SK-N-SH treated with all-trans-retinoic acid at 6 μM for 48 hours (cell line): ENCODE measurements at regions not wholly inside any gene's neighbourhood (a gene's known extent, or its start where the extent isn't known, plus 50 kb on each side); places are given as distances from the start of the nearest gene placed in this dataset.

ENCODE experiments used
- ATAC-seq: fragments of 200-7000 bp; cut with Tn5 transposase; 3 replicates; pipeline ENCODE4 v1.9.1; 2020; ENCODE audit warnings: mild to moderate bottlenecking, moderate library complexity
- ARNTL ChIP-seq: fragments of 450-650 bp; formaldehyde crosslinking; IDR thresholded peaks from 2 replicates; pipeline ENCODE4 v1.5.0; 2020; ENCODE audit warnings: low read depth, mild to moderate bottlenecking, moderate library complexity, borderline replicate concordance
- BACH2 ChIP-seq: fragments of 250-450 bp; sonication (Bioruptor Pico); IDR thresholded peaks from 2 replicates; pipeline ENCODE4 v1.9.0; 2021; ENCODE audit warnings: mild to moderate bottlenecking, borderline replicate concordance
- CREB5 ChIP-seq: fragments of 250-450 bp; sonication (Bioruptor Pico); IDR thresholded peaks from 2 replicates; pipeline ENCODE4 v1.5.1; 2020; ENCODE audit warnings: low read depth, mild to moderate bottlenecking, moderate library complexity
- CSDC2 ChIP-seq: fragments of 250-450 bp; sonication (Bioruptor Pico); IDR thresholded peaks from 2 replicates; pipeline ENCODE4 v1.5.0; 2020; ENCODE audit warnings: mild to moderate bottlenecking, moderate library complexity
- ESRRG ChIP-seq: fragments of 250-450 bp; sonication (Bioruptor Pico); IDR thresholded peaks from 2 replicates; pipeline ENCODE4 v1.6.1; 2021; ENCODE audit warnings: mild to moderate bottlenecking
- GLIS3 ChIP-seq: fragments of 250-450 bp; sonication (Bioruptor Pico); IDR thresholded peaks from 2 replicates; pipeline ENCODE4 v1.5.0; 2020; ENCODE audit warnings: mild to moderate bottlenecking, moderate library complexity
- ISL1 ChIP-seq: fragments of 250-450 bp; sonication (Bioruptor Pico); IDR thresholded peaks from 2 replicates; pipeline ENCODE4 v2.1.2; 2022; ENCODE audit warnings: mild to moderate bottlenecking, moderate library complexity
- OSR1 ChIP-seq: fragments of 250-450 bp; sonication (Bioruptor Pico); IDR thresholded peaks from 2 replicates; pipeline ENCODE4 v1.8.0; 2022; ENCODE audit warnings: moderate library complexity, mild to moderate bottlenecking, inconsistent platforms
- RARB ChIP-seq: fragments of 250-450 bp; sonication (Bioruptor Pico); IDR thresholded peaks from 2 replicates; pipeline ENCODE4 v1.8.0; 2021; ENCODE audit warnings: mild to moderate bottlenecking, moderate library complexity
- SNAI2 ChIP-seq: fragments of 250-450 bp; sonication (Bioruptor Pico); IDR thresholded peaks from 2 replicates; pipeline ENCODE4 v1.5.0; 2020; ENCODE audit warnings: mild to moderate bottlenecking, moderate library complexity
- TCF4 ChIP-seq: fragments of 250-450 bp; sonication (Bioruptor Pico); IDR thresholded peaks from 2 replicates; pipeline ENCODE4 v1.8.0; 2021; ENCODE audit warnings: mild to moderate bottlenecking, moderate library complexity, borderline replicate concordance
- ZC3H10 ChIP-seq: fragments of 250-450 bp; sonication (Bioruptor Pico); IDR thresholded peaks from 2 replicates; pipeline ENCODE4 v1.5.1; 2021; ENCODE audit warnings: mild to moderate bottlenecking, moderate library complexity
- ZFP3 ChIP-seq: fragments of 250-450 bp; sonication (Bioruptor Pico); IDR thresholded peaks from 2 replicates; pipeline ENCODE4 v1.5.0; 2020; ENCODE audit warnings: mild to moderate bottlenecking, moderate library complexity
- ZFP30 ChIP-seq: fragments of 450-650 bp; formaldehyde crosslinking; IDR thresholded peaks from 2 replicates; pipeline ENCODE4 v1.5.0; 2022; ENCODE audit warnings: mild to moderate bottlenecking, moderate library complexity
- ZNF565 ChIP-seq: fragments of 450-650 bp; formaldehyde crosslinking; conservative IDR thresholded peaks from 2 replicates; pipeline ENCODE4 v1.5.0; 2020; ENCODE audit warnings: low read depth, mild to moderate bottlenecking, moderate library complexity
- ZNF70 ChIP-seq: fragments of 450-650 bp; formaldehyde crosslinking; IDR thresholded peaks from 2 replicates; pipeline ENCODE4 v1.5.0; 2020; ENCODE audit warnings: mild to moderate bottlenecking, moderate library complexity
- ZNF8 ChIP-seq: fragments of 450-650 bp; formaldehyde crosslinking; IDR thresholded peaks from 2 replicates; pipeline ENCODE4 v1.5.0; 2020; ENCODE audit warnings: mild to moderate bottlenecking, moderate library complexity
- TF ChIP-seq, protein P1 (sequence below): fragments of 250-450 bp; sonication (Bioruptor Pico); IDR thresholded peaks from 2 replicates; pipeline ENCODE4 v1.5.1; 2021; ENCODE audit warnings: mild to moderate bottlenecking, moderate library complexity
- TF ChIP-seq, protein P2 (sequence below): fragments of 250-450 bp; sonication (Bioruptor Pico); IDR thresholded peaks from 2 replicates; pipeline ENCODE4 v1.8.0; 2020; ENCODE audit warnings: mild to moderate bottlenecking, moderate library complexity, borderline replicate concordance
- TF ChIP-seq, protein P3 (sequence below): fragments of 250-450 bp; sonication (Bioruptor Pico); IDR thresholded peaks from 2 replicates; pipeline ENCODE4 v1.8.0; 2021; ENCODE audit warnings: low read depth, mild to moderate bottlenecking, moderate library complexity, borderline replicate concordance

DNA sequence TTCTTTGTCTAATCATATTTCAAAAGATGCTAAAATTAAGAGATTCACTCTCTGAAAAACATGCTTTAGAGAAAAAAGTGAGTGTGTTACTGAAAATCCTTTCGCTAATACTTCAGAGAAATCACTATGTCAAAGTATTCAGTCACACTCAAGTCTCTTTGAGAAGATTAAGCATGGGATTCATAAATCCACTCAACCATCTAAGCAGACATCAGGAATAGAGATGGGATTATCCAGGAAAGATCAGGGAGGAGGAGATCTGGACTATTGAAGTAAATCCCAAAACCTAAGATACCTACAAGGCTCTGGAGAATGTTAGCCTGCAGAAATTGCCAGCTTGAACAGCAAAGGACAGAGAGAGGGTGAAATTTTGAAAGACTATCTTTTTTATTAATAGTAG, 317.2 kb upstream of the ACO1 start:
- TF ChIP-seq ISL1 (CRISPR knock-in tag) (no peak), ZNF8 (CRISPR knock-in tag) (no peak), GLIS3 (no peak)
- no peak for ATAC-seq

GRCh38 chr9:32069169-32069813, 315.2 kb upstream of the ACO1 start:
- TF ChIP-seq ZNF8 (CRISPR knock-in tag), result no peak
- TF ChIP-seq ZFP3 (CRISPR knock-in tag), result no peak
- TF ChIP-seq, protein P1, sequence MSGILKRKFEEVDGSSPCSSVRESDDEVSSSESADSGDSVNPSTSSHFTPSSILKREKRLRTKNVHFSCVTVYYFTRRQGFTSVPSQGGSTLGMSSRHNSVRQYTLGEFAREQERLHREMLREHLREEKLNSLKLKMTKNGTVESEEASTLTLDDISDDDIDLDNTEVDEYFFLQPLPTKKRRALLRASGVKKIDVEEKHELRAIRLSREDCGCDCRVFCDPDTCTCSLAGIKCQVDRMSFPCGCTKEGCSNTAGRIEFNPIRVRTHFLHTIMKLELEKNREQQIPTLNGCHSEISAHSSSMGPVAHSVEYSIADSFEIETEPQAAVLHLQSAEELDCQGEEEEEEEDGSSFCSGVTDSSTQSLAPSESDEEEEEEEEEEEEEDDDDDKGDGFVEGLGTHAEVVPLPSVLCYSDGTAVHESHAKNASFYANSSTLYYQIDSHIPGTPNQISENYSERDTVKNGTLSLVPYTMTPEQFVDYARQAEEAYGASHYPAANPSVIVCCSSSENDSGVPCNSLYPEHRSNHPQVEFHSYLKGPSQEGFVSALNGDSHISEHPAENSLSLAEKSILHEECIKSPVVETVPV (CRISPR knock-in tag), result no peak
- TF ChIP-seq ZNF565 (CRISPR knock-in tag), result no peak
- TF ChIP-seq ZC3H10 (CRISPR knock-in tag), result no peak
- TF ChIP-seq BACH2 (CRISPR knock-in tag), result no peak
- TF ChIP-seq SNAI2 (CRISPR knock-in tag), result no peak
- no peak for TF ChIP-seq TCF4 (CRISPR knock-in tag)
- no peak for TF ChIP-seq OSR1 (CRISPR knock-in tag)
- TF ChIP-seq CSDC2 (CRISPR knock-in tag), result no peak
- no peak for TF ChIP-seq ISL1 (CRISPR knock-in tag)
- no peak for TF ChIP-seq GLIS3
- no peak for TF ChIP-seq CREB5
- no peak for TF ChIP-seq ZNF70 (CRISPR knock-in tag)
- TF ChIP-seq, protein P2, sequence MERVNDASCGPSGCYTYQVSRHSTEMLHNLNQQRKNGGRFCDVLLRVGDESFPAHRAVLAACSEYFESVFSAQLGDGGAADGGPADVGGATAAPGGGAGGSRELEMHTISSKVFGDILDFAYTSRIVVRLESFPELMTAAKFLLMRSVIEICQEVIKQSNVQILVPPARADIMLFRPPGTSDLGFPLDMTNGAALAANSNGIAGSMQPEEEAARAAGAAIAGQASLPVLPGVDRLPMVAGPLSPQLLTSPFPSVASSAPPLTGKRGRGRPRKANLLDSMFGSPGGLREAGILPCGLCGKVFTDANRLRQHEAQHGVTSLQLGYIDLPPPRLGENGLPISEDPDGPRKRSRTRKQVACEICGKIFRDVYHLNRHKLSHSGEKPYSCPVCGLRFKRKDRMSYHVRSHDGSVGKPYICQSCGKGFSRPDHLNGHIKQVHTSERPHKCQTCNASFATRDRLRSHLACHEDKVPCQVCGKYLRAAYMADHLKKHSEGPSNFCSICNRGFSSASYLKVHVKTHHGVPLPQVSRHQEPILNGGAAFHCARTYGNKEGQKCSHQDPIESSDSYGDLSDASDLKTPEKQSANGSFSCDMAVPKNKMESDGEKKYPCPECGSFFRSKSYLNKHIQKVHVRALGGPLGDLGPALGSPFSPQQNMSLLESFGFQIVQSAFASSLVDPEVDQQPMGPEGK (CRISPR knock-in tag), result no peak
- no peak for ATAC-seq

DNA sequence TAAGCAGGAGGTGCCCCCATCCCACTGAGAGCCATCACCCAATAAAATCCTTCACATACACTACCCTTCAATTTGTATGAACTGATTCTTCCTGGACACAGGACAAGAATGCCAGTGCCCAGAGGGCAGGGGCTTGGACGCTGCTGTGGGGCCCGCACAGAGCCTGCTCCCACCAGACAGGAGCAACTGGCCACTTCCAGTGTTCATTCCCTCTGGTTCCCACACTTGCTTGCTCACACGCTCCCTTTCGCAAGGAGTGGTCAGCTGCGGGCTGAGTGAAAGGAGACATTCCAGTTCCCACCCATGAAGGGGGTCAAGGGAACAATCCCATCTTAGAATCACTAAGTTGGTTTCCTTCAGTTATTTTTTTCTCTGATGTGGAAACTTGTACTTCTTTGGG, 314.5 kb upstream of the ACO1 start:
- TF ChIP-seq, protein P1 (CRISPR knock-in tag), result no peak
- TF ChIP-seq CREB5 (no peak), ZFP3 (CRISPR knock-in tag) (no peak), ZNF565 (CRISPR knock-in tag) (no peak), RARB (no peak), ARNTL (CRISPR knock-in tag) (no peak), ESRRG (CRISPR knock-in tag) (no peak), SNAI2 (CRISPR knock-in tag) (no peak), ZFP30 (no peak), OSR1 (CRISPR knock-in tag) (no peak), BACH2 (CRISPR knock-in tag) (no peak), ZNF70 (CRISPR knock-in tag) (no peak), ZC3H10 (CRISPR knock-in tag) (no peak)
- TF ChIP-seq, protein P3, sequence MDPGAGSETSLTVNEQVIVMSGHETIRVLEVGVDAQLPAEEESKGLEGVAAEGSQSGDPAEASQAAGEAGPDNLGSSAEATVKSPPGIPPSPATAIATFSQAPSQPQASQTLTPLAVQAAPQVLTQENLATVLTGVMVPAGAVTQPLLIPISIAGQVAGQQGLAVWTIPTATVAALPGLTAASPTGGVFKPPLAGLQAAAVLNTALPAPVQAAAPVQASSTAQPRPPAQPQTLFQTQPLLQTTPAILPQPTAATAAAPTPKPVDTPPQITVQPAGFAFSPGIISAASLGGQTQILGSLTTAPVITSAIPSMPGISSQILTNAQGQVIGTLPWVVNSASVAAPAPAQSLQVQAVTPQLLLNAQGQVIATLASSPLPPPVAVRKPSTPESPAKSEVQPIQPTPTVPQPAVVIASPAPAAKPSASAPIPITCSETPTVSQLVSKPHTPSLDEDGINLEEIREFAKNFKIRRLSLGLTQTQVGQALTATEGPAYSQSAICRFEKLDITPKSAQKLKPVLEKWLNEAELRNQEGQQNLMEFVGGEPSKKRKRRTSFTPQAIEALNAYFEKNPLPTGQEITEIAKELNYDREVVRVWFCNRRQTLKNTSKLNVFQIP (CRISPR knock-in tag), result no peak
- TF ChIP-seq, protein P2 (CRISPR knock-in tag), result no peak

More for the DNA sequence above, 314.5 kb upstream of the ACO1 start:
- no peak for ATAC-seq
